PC-9 (cell line): ENCODE measurements at regions not wholly inside any gene's neighbourhood (a gene's known extent, or its start where the extent isn't known, plus 50 kb on each side); places are given as distances from the start of the nearest gene placed in this dataset.

Experiments used
- EZH2 ChIP-seq: fragments of 200-600 bp; sonication (generic); IDR thresholded peaks from 2 replicates; pipeline ENCODE4 v1.8.0; 2017; ENCODE audit warnings: antibody characterized with exemption, low read depth
- TF ChIP-seq, protein P1 (sequence below): fragments of 200-600 bp; sonication (generic); conservative IDR thresholded peaks from 2 replicates; pipeline ENCODE4 v1.6.1; 2017; ENCODE audit warnings: mixed run types, antibody characterized with exemption, mild to moderate bottlenecking, moderate library complexity

DNA sequence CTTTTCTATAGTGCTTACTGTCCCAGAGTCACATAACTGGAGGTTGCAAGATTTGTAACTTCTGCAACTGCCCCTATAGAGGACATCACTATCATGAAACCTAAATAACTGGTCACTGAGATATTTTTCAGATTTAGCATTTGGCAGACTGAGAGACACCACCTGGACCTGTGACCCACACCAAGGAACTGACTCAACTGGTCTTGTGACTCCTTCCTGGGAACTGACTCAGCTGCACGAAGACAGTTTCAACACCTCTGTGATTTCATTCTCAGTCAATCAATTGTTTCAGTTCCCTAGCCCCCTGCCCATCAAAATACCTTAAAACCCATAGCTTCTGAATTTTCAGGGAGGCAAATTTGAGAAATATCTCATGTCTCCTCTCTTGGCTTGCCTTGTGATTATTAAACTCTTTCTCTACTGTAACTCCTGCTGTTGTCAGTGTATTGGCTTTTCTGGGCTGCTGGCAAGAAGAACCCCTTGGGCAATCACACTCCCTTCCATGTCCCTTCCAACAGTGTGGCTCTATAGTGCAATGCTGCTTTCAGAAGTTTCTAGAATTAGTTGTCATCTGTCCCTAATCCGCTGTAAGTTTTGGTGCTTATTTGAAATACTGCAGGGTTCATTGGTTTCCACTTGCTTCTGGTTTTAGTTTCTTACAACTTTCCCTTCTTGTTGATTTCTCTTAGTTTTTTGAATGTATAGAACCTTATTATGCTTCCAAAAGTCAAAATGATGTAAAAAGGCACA, 127.8 kb upstream of the ADCY1 start:
- TF ChIP-seq, protein P1, sequence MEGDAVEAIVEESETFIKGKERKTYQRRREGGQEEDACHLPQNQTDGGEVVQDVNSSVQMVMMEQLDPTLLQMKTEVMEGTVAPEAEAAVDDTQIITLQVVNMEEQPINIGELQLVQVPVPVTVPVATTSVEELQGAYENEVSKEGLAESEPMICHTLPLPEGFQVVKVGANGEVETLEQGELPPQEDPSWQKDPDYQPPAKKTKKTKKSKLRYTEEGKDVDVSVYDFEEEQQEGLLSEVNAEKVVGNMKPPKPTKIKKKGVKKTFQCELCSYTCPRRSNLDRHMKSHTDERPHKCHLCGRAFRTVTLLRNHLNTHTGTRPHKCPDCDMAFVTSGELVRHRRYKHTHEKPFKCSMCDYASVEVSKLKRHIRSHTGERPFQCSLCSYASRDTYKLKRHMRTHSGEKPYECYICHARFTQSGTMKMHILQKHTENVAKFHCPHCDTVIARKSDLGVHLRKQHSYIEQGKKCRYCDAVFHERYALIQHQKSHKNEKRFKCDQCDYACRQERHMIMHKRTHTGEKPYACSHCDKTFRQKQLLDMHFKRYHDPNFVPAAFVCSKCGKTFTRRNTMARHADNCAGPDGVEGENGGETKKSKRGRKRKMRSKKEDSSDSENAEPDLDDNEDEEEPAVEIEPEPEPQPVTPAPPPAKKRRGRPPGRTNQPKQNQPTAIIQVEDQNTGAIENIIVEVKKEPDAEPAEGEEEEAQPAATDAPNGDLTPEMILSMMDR, result no peak
- TF ChIP-seq EZH2, result no peak
